Medulla oblongata (tissue), 1 donor: ENCODE measurements at regions not wholly inside any gene's neighbourhood (a gene's known extent, or its start where the extent isn't known, plus 50 kb on each side); places are given as distances from the start of the nearest gene placed in this dataset.
"Not testable (repeated sequence)": the region's sequence is repeated elsewhere in the genome, so short reads cannot be mapped to it uniquely, and the experiment has no call there.

Source experiments
- DNase-seq: peaks from one replicate; pipeline ENCODE4 v3.0.0-alpha.2; 2015; ENCODE audit errors: extremely low spot score

GRCh38 chr6:901696-902460 lies 208.9 kb upstream of the EXOC2 start:
- no peak for DNase-seq

GRCh38 chr6:900716-901605 lies 208.0 kb upstream of the EXOC2 start:
- no peak for DNase-seq

GRCh38 chr6:897528-898207 lies 204.7 kb upstream of the EXOC2 start:
- DNase-seq, result no peak

- DNase-seq, result no peak
Observed at GRCh38 chr6:894274-894673, 201.3 kb upstream of the EXOC2 start.

- no peak for DNase-seq
Observed at GRCh38 chr6:890995-891394, 198.1 kb upstream of the EXOC2 start.

GRCh38 chr6:890201-890600 lies 197.3 kb upstream of the EXOC2 start:
- no peak for DNase-seq

GRCh38 chr6:887583-888235 lies 194.8 kb upstream of the EXOC2 start:
- no peak for DNase-seq

GRCh38 chr6:886116-886515 lies 193.2 kb upstream of the EXOC2 start:
- DNase-seq, result not testable (repeated sequence)

GRCh38 chr6:885051-885590 lies 192.2 kb upstream of the EXOC2 start:
- no peak for DNase-seq

- no peak for DNase-seq
Observed at GRCh38 chr6:884570-884969, 191.6 kb upstream of the EXOC2 start.

GRCh38 chr6:882084-882598 lies 189.2 kb upstream of the EXOC2 start:
- no peak for DNase-seq

- no peak for DNase-seq
Observed at GRCh38 chr6:878179-878578, 185.2 kb upstream of the EXOC2 start.

- DNase-seq, result no peak
Observed at GRCh38 chr6:875012-875411, 182.1 kb upstream of the EXOC2 start.

- no peak for DNase-seq
Observed at GRCh38 chr6:872570-873125, 179.7 kb upstream of the EXOC2 start.

- DNase-seq, result no peak
Observed at GRCh38 chr6:871503-871902, 178.6 kb upstream of the EXOC2 start.

GRCh38 chr6:870096-870495 lies 177.2 kb upstream of the EXOC2 start:
- no peak for DNase-seq

- no peak for DNase-seq
Observed at GRCh38 chr6:868201-868600, 175.3 kb upstream of the EXOC2 start.

- no peak for DNase-seq
Observed at GRCh38 chr6:867378-867777, 174.4 kb upstream of the EXOC2 start.

GRCh38 chr6:866316-866715 lies 173.4 kb upstream of the EXOC2 start:
- no peak for DNase-seq

GRCh38 chr6:865846-866245 lies 172.9 kb upstream of the EXOC2 start:
- no peak for DNase-seq

GRCh38 chr6:863831-864230 lies 170.9 kb upstream of the EXOC2 start:
- no peak for DNase-seq
